Ovary (tissue), 3 donors: ENCODE measurements at regions not wholly inside any gene's neighbourhood (a gene's known extent, or its start where the extent isn't known, plus 50 kb on each side); places are given as distances from the start of the nearest gene placed in this dataset.

ENCODE experiments used
- CTCF ChIP-seq, 3 donors: fragments of 450-650 bp in 2 of 3; fragments of 200-600 bp in 1 of 3; IDR thresholded peaks; one replicate each; pipeline versions ENCODE4 v1.5.1 to v1.8.0; 2016 to 2022; ENCODE audit warnings: antibody characterized with exemption in 3 of 3, mild to moderate bottlenecking in 1 of 3
- POLR2A ChIP-seq: fragments of 450-650 bp; IDR thresholded peaks from one replicate; pipeline ENCODE4 v1.6.1; 2017; ENCODE audit warnings: antibody characterized with exemption, mild to moderate bottlenecking, moderate library complexity
- donor health status: DM: no; HTN: no; CAD: no.

GRCh38 chr13:31627097-31627845, 112.1 kb upstream of the RXFP2 start:
- TF ChIP-seq CTCF (IDR thresholded peaks at IDR 0.05) (no peak), POLR2A (no peak)
